GM23338 (cell line): ENCODE measurements at regions not wholly inside any gene's neighbourhood (a gene's known extent, or its start where the extent isn't known, plus 50 kb on each side); places are given as distances from the start of the nearest gene placed in this dataset.

ENCODE experiments used
- CREB1 ChIP-seq: fragments of 250-450 bp; sonication (Bioruptor Pico); IDR thresholded peaks from 2 replicates; pipeline ENCODE4 v1.5.0; 2020; ENCODE audit warnings: low read depth, mild to moderate bottlenecking, moderate library complexity
- CTCF ChIP-seq, 2 experiments: fragments of 200-600 bp in 1 of 2; sonication (generic) in 1 of 2; conservative IDR thresholded peaks; 2 replicates each; pipeline versions ENCODE4 v1.5.1 to v1.6.1; 2016 to 2017; ENCODE audit warnings: antibody characterized with exemption in 2 of 2, low read depth in 2 of 2, mild to moderate bottlenecking in 2 of 2, moderate library complexity in 1 of 2
- EZH2 ChIP-seq: fragments of 200-600 bp; sonication (generic); IDR thresholded peaks from one replicate; pipeline ENCODE4 v1.8.0; 2017; ENCODE audit warnings: antibody characterized with exemption, mild to moderate bottlenecking, low read depth; ENCODE audit not compliant: unreplicated experiment
- EZH2phosphoT487 ChIP-seq: fragments of 200-600 bp; sonication (generic); IDR thresholded peaks from one replicate; pipeline ENCODE4 v1.8.1; 2018; ENCODE audit warnings: antibody characterized with exemption; ENCODE audit not compliant: unreplicated experiment
- POLR2AphosphoS5 ChIP-seq: IDR thresholded peaks from 2 replicates; pipeline ENCODE4 v1.6.1; 2016; ENCODE audit warnings: antibody characterized with exemption, low read depth
- REST ChIP-seq: IDR thresholded peaks from one replicate; pipeline ENCODE4 v1.6.1; 2018; ENCODE audit warnings: antibody characterized with exemption; ENCODE audit not compliant: unreplicated experiment
- STAT1 ChIP-seq: IDR thresholded peaks from one replicate; pipeline ENCODE4 v1.6.1; 2016; ENCODE audit warnings: antibody characterized with exemption; ENCODE audit not compliant: unreplicated experiment

- TF ChIP-seq CTCF (conservative IDR thresholded peaks at IDR 0.05; ENCODE audit: low read depth in 2 of 2) (no peak), POLR2AphosphoS5 (no peak), CREB1 (CRISPR knock-in tag) (no peak), STAT1 (no peak), EZH2phosphoT487 (no peak), EZH2 (no peak), REST (no peak)
Measured at GRCh38 chr1:64397541-64397940, 72.4 kb upstream of the CACHD1 start.
